HL-60 (cell line): ENCODE measurements at regions not wholly inside any gene's neighbourhood (a gene's known extent, or its start where the extent isn't known, plus 50 kb on each side); places are given as distances from the start of the nearest gene placed in this dataset.
"Not testable (repeated sequence)": the region's sequence is repeated elsewhere in the genome, so short reads cannot be mapped to it uniquely, and the experiment has no call there.

Experiments
- DNase-seq, 2 experiments: peaks; one replicate each; pipeline ENCODE4 v3.0.0-alpha.2; 2010 to 2020; ENCODE audit warnings: low read depth in 1 of 2, low spot score in 1 of 2
- H3K27ac ChIP-seq: fragments of 250-450 bp; sonication (Bioruptor Pico); replicated peaks from 2 replicates; pipeline ENCODE4 v1.5.1; 2020; ENCODE audit warnings: mild to moderate bottlenecking, moderate library complexity
- H3K27me3 ChIP-seq: fragments of 250-450 bp; sonication (Bioruptor Pico); 2 replicates; pipeline ENCODE4 v1.5.1; 2021; ENCODE audit warnings: mild to moderate bottlenecking, moderate library complexity; ENCODE audit not compliant: insufficient read depth, poor library complexity, severe bottlenecking
- H3K4me3 ChIP-seq: replicated peaks from 2 replicates; pipeline ENCODE4 v1.5.1; 2011; ENCODE audit warnings: mild to moderate bottlenecking, control low read depth, low read length; ENCODE audit not compliant: insufficient read depth
- GABPA ChIP-seq: IDR thresholded peaks from 2 replicates; pipeline ENCODE4 v1.6.1; 2012; ENCODE audit warnings: low read depth
- POLR2AphosphoS5 ChIP-seq: IDR thresholded peaks from 2 replicates; pipeline ENCODE4 v1.6.1; 2012; ENCODE audit warnings: low read depth
- SPI1 ChIP-seq: IDR thresholded peaks from 2 replicates; pipeline ENCODE4 v1.6.1; 2012; ENCODE audit warnings: low read depth, mild to moderate bottlenecking, borderline replicate concordance
- TF ChIP-seq, protein P1 (sequence below): IDR thresholded peaks from one replicate; pipeline ENCODE4 v1.5.1; 2011; ENCODE audit warnings: low read length, control low read depth, inconsistent platforms; ENCODE audit not compliant: insufficient read depth
- TF ChIP-seq, protein P2 (sequence below): IDR thresholded peaks from 2 replicates; pipeline ENCODE4 v1.6.1; 2012; ENCODE audit warnings: low read depth; ENCODE audit not compliant: insufficient replicate concordance

DNA sequence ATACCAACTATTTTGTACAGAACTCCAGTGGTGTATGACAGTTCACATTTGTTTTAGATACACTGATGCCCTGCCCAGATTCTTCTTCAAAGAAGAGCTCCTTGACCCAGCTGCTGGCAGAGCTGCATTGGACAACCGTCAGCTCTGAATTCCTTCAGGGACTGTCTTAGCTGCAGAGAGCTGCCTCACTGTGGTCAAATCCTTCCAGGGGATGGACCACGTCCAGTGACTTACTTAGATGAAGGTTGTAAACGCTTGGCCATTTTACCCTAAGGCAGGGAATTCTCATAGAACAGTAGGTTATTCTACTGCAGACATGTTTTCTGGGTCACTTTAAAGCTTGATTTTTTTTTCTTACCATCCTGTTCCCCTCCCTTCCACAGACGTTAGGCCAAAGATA lies 905.0 kb upstream of the ATXN7L3B start:
- TF ChIP-seq, protein P1, sequence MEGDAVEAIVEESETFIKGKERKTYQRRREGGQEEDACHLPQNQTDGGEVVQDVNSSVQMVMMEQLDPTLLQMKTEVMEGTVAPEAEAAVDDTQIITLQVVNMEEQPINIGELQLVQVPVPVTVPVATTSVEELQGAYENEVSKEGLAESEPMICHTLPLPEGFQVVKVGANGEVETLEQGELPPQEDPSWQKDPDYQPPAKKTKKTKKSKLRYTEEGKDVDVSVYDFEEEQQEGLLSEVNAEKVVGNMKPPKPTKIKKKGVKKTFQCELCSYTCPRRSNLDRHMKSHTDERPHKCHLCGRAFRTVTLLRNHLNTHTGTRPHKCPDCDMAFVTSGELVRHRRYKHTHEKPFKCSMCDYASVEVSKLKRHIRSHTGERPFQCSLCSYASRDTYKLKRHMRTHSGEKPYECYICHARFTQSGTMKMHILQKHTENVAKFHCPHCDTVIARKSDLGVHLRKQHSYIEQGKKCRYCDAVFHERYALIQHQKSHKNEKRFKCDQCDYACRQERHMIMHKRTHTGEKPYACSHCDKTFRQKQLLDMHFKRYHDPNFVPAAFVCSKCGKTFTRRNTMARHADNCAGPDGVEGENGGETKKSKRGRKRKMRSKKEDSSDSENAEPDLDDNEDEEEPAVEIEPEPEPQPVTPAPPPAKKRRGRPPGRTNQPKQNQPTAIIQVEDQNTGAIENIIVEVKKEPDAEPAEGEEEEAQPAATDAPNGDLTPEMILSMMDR: no peak
- no peak for TF ChIP-seq GABPA
- TF ChIP-seq SPI1: no peak
- no peak for TF ChIP-seq POLR2AphosphoS5
- TF ChIP-seq, protein P2, sequence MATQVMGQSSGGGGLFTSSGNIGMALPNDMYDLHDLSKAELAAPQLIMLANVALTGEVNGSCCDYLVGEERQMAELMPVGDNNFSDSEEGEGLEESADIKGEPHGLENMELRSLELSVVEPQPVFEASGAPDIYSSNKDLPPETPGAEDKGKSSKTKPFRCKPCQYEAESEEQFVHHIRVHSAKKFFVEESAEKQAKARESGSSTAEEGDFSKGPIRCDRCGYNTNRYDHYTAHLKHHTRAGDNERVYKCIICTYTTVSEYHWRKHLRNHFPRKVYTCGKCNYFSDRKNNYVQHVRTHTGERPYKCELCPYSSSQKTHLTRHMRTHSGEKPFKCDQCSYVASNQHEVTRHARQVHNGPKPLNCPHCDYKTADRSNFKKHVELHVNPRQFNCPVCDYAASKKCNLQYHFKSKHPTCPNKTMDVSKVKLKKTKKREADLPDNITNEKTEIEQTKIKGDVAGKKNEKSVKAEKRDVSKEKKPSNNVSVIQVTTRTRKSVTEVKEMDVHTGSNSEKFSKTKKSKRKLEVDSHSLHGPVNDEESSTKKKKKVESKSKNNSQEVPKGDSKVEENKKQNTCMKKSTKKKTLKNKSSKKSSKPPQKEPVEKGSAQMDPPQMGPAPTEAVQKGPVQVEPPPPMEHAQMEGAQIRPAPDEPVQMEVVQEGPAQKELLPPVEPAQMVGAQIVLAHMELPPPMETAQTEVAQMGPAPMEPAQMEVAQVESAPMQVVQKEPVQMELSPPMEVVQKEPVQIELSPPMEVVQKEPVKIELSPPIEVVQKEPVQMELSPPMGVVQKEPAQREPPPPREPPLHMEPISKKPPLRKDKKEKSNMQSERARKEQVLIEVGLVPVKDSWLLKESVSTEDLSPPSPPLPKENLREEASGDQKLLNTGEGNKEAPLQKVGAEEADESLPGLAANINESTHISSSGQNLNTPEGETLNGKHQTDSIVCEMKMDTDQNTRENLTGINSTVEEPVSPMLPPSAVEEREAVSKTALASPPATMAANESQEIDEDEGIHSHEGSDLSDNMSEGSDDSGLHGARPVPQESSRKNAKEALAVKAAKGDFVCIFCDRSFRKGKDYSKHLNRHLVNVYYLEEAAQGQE: no peak
- DNase-seq: no peak
- H3K4me3 ChIP-seq: no peak overlapping the region
- H3K27me3 ChIP-seq: no peaks in the 10 kb centered on the region
- no peak overlapping the region for H3K27ac ChIP-seq

DNA sequence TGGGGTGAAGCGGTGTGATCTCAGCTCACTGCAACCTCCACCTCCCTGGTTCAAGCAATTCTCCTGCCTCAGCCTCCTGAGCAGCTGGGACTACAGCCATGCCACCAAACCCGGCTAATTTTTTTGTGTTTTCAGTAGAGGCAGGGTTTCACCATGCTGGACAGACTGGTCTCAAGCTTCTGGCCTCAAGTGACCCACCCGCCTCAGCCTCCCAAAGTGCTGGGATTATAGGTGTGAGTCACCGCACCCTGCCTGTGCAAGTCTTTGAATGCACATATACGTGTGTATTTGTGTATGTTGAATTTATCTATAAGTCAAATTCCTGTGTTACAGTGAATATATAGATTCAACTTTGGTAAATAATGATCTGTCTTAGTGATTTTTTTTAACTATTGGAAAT lies 898.2 kb upstream of the ATXN7L3B start:
- not testable (repeated sequence) for H3K4me3 ChIP-seq, H3K27me3 ChIP-seq, DNase-seq

DNA sequence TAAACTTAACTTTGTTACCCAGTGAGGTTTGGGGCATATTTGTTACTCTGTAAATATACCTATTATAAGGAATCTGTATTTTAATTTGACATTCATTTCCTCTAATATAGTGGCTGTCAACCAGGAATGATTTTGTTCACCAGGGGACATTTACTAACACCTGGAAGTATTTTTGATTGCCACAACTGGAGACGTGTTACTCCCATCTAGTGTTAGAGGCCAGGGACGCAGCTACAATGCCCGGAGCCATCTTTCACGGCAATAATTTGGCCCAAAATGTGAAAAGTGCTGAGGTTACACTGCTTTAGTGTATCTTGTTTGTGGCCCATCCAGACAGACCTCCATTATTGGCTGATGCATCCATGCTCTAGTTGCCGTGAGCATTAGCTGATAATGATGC lies 881.3 kb upstream of the ATXN7L3B start:
- no peak for DNase-seq
- no peak for TF ChIP-seq SPI1
- TF ChIP-seq, protein P1: no peak
- TF ChIP-seq, protein P2: no peak
- no peak for TF ChIP-seq GABPA
- TF ChIP-seq POLR2AphosphoS5: no peak
- H3K4me3 ChIP-seq: no peak overlapping the region
- no peaks in the 10 kb centered on the region for H3K27me3 ChIP-seq
- H3K27ac ChIP-seq: no peak overlapping the region

More for the DNA sequence above, 898.2 kb upstream of the ATXN7L3B start:
- not testable (repeated sequence) for H3K27ac ChIP-seq

DNA sequence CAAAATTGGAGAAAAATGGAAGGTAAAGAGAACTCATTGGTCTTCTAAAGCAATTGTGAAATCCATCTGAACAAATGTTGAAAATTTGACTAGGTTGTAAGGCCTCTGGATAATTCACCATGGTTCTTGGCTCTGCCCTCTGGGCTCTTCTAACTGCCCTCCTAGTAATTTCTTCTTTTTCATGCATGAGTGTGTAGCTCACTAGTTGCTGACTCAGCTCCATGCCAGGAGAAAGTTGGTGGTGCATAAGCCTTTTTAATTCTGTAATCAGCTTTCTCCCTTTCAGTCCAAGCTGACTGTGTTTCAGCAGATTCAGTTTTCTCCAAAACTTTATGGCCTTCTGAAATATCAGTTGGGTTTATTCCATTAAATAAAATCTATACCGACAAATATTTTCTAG lies 877.8 kb upstream of the ATXN7L3B start:
- no peak overlapping the region for H3K4me3 ChIP-seq
- TF ChIP-seq, protein P1: no peak
- TF ChIP-seq POLR2AphosphoS5 (no peak), SPI1 (no peak), GABPA (no peak)
- TF ChIP-seq, protein P2: no peak
- H3K27ac ChIP-seq: no peak overlapping the region
- H3K27me3 ChIP-seq: no peaks in the 10 kb centered on the region
- DNase-seq: no peak
